Stimulated activated CD4-positive, alpha-beta T cell treated with anti-CD3 and anti-CD28 coated beads, Interleukin-15, amount 100 ng/mL, for 24 hours (primary cell): ENCODE measurements at regions not wholly inside any gene's neighbourhood (a gene's known extent, or its start where the extent isn't known, plus 50 kb on each side); places are given as distances from the start of the nearest gene placed in this dataset.
A peak's percentile ranks its signal among the peaks of the same experiment; 100 is the strongest.
"Not testable (repeated sequence)": the region's sequence is repeated elsewhere in the genome, so short reads cannot be mapped to it uniquely, and the experiment has no call there.

ENCODE experiments used
- DNase-seq: peaks from one replicate; pipeline ENCODE4 v3.0.0-alpha.2; 2020

- DNase-seq: no peak
Measured at GRCh38 chr12:80045594-80045993, 53.7 kb upstream of the OTOGL start.

- no peak for DNase-seq
Measured at GRCh38 chr12:80044694-80045046, 54.7 kb upstream of the OTOGL start.

- no peak for DNase-seq
Measured at GRCh38 chr12:80041692-80042091, 57.6 kb upstream of the OTOGL start.

- DNase-seq: no peak
Measured at GRCh38 chr12:80041071-80041470, 58.3 kb upstream of the OTOGL start.

GRCh38 chr12:80040075-80040738 lies 59.1 kb upstream of the OTOGL start:
- DNase-seq: peak; percentile 9

GRCh38 chr12:80038062-80038560 lies 61.2 kb upstream of the OTOGL start:
- no peak for DNase-seq

GRCh38 chr12:80033448-80033847 lies 65.9 kb upstream of the OTOGL start:
- DNase-seq: no peak

- no peak for DNase-seq
Measured at GRCh38 chr12:80032946-80033345, 66.4 kb upstream of the OTOGL start.

- no peak for DNase-seq
Measured at GRCh38 chr12:80031229-80031628, 68.1 kb upstream of the OTOGL start.

- DNase-seq: no peak
Measured at GRCh38 chr12:80025638-80026037, 73.7 kb upstream of the OTOGL start.

GRCh38 chr12:80019691-80020090 lies 79.6 kb upstream of the OTOGL start:
- DNase-seq: no peak

- DNase-seq: no peak
Measured at GRCh38 chr12:80018119-80018518, 81.2 kb upstream of the OTOGL start.

GRCh38 chr12:80017261-80017870 lies 82.0 kb upstream of the OTOGL start:
- DNase-seq: no peak

- DNase-seq: no peak
Measured at GRCh38 chr12:80016684-80017083, 81.8 kb upstream of the PPP1R12A start.

- no peak for DNase-seq
Measured at GRCh38 chr12:80015660-80016059, 80.8 kb upstream of the PPP1R12A start.

- DNase-seq: not testable (repeated sequence)
Measured at GRCh38 chr12:80003744-80004143, 68.8 kb upstream of the PPP1R12A start.

- DNase-seq: no peak
Measured at GRCh38 chr12:80001562-80001961, 66.7 kb upstream of the PPP1R12A start.

GRCh38 chr12:80000831-80001230 lies 65.9 kb upstream of the PPP1R12A start:
- no peak for DNase-seq

- DNase-seq: no peak
Measured at GRCh38 chr12:79998554-79998953, 63.7 kb upstream of the PPP1R12A start.

- DNase-seq: no peak
Measured at GRCh38 chr12:79997096-79997791, 62.3 kb upstream of the PPP1R12A start.

GRCh38 chr12:79995385-79996084 lies 60.6 kb upstream of the PPP1R12A start:
- not testable (repeated sequence) for DNase-seq

- no peak for DNase-seq
Measured at GRCh38 chr12:79993106-79993862, 58.4 kb upstream of the PPP1R12A start.

- no peak for DNase-seq
Measured at GRCh38 chr12:79991586-79991985, 56.7 kb upstream of the PPP1R12A start.
